GM19035 (cell line): ENCODE measurements at regions not wholly inside any gene's neighbourhood (a gene's known extent, or its start where the extent isn't known, plus 50 kb on each side); places are given as distances from the start of the nearest gene placed in this dataset.
A peak's percentile ranks its signal among the peaks of the same experiment; 100 is the strongest.

ENCODE experiments used
- ATAC-seq: cut with Tn5 transposase; IDR thresholded peaks from one replicate; pipeline ENCODE4 v1.9.1; 2021; ENCODE audit not compliant: unreplicated experiment

DNA sequence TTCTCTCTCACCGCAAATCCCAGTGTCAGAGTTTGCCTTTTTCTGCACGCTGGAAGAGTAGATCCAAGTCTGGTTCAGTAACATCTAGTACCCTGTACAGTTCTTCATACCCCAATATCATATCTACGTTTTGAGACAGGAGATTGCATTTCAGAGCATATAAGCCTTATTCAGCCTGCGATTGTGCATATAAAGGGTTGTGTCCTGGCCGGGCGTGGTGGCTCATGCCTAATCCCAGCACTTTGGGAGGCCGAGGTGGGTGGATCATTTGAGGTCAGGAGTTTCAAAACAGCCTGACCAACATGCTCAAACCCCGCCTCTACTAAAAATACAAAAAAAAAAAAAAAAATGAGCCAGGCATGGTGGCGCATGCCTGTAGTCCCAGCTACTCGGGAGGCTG is 104.9 kb downstream of the MTNR1B start:
- no peak for ATAC-seq

DNA sequence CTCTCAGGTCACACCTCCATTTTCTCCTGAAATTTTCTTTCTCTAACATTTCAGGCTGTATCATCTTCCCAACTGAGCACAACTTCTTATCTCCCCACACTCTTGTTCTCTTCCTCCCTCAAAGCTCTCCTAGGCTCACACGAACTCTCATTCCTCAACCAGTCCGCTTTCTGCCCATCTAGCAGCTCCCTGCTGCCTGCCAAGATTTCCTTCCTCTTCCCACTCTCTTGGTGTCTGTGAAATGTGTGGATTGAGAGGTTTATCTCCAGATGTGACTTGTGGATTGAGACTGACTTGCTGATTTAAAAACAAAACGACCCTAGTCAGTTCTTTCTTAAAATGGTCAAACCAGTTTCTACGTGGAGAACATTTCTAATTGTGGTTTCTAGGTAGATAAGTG is 106.3 kb downstream of the MTNR1B start:
- ATAC-seq, result no peak

DNA sequence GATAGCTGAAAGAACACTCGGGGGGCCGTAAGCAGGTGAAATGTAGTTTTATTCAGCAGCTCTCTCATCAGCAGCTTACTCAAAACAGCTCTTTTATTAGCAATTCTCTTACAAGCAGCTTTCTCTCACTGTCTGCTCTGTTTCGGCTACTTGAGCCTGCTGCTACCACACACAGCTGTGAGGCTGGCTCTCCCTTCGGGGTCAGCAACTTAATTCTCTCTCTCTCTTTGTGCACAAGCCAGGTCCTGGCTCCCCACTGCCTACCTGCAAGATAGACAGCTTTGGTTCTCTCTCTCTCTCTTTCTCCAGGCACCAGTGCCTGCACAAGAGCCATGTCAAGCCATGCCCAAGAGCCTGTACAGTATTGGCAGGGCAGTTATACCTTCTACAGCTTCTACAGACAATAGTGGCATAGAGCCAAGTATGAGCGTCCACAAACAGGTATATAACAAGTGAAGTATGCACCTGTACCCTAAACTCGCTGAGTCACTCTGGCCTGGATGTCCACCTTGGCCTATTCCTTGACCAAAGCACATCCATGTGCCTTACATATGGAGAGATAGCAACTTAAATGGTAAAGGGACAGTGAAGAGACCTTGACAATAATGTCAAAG is 110.8 kb downstream of the MTNR1B start:
- no peak for ATAC-seq

GRCh38 chr11:93081694-93082093 is 112.2 kb downstream of the MTNR1B start:
- no peak for ATAC-seq

DNA sequence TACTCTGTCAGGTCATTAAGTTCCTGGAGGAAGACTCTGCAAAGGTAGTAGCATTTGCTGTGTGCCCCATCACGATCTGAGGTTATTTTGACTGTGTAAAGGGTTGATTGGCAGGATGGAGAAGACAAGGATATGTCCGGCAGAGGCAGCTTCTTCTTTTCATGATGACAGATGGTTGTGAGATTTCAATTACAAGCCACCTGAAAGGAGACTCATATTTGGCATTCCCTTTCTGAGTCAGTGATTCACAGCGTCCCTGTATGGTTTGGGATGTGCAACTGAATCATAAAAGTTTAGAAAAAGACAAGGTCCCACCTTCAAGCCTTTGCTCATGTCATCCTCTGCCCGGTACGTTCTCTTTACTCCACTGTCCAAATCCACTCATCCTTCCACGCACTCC is 113.4 kb downstream of the MTNR1B start:
- ATAC-seq, result no peak

GRCh38 chr11:93084727-93085505 is 112.9 kb downstream of the SLC36A4 start:
- no peak for ATAC-seq

DNA sequence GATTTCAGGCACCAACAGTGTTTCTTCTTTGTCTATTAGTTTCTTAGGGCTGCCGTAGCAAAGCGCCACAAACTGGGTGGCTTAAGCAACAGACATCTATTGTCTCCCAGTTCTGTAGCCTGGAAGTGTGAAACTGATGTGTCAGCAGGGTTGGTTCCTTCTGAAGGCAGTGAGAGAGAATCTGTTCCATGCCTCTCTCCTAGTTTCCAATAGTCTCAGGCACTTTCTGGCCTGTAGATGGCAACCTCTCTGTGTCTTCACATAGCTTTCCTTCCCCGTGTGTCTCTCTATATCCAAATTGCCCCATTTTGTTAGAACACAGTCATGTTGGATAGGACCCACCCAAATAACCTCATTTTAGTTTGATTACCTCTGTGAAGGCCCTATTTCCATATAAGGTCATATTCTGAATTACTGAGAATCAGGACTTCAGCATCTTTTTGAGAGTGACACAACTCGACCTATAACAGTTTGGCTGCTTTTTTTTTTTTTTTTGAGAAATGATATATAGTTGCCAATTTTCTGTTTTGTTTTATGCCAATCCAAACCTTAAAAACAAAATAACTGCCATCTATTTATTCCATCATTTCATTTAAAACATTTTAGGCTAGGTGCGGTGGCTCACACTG is 108.2 kb downstream of the SLC36A4 start:
- peak; percentile 63 for ATAC-seq
